Endodermal cell (in vitro differentiated cells): ENCODE measurements at regions not wholly inside any gene's neighbourhood (a gene's known extent, or its start where the extent isn't known, plus 50 kb on each side); places are given as distances from the start of the nearest gene placed in this dataset.

Source experiments
- DNase-seq: peaks from one replicate; pipeline ENCODE4 v3.0.0-alpha.2; 2017
- H3K27ac ChIP-seq: 2 replicates; pipeline ENCODE4 v1.5.1; 2013; ENCODE audit warnings: mild to moderate bottlenecking, low read depth, low read length, moderate library complexity
- H3K27me3 ChIP-seq: 2 replicates; pipeline ENCODE4 v1.6.1; 2013; ENCODE audit warnings: mild to moderate bottlenecking, low read length, moderate library complexity; ENCODE audit not compliant: insufficient read depth, control insufficient read depth, poor library complexity, severe bottlenecking
- H3K36me3 ChIP-seq: 2 replicates; pipeline ENCODE4 v1.7.0; 2013; ENCODE audit warnings: mild to moderate bottlenecking, low read length, moderate library complexity; ENCODE audit not compliant: control insufficient read depth, insufficient read depth
- H3K4me1 ChIP-seq: one replicate; pipeline ENCODE4 v1.7.0; 2013; ENCODE audit warnings: low read length; ENCODE audit not compliant: control insufficient read depth, insufficient read depth
- H3K4me3 ChIP-seq: 2 replicates; pipeline ENCODE4 v1.5.1; 2013; ENCODE audit warnings: mild to moderate bottlenecking, low read length, moderate library complexity
- H3K9ac ChIP-seq: 2 replicates; pipeline ENCODE4 v1.6.1; 2013; ENCODE audit warnings: mild to moderate bottlenecking, low read length, moderate library complexity; ENCODE audit not compliant: poor library complexity, severe bottlenecking; ENCODE audit errors: extremely low read depth
- H3K9me3 ChIP-seq: 2 replicates; pipeline ENCODE4 v1.6.1; 2013; ENCODE audit warnings: mild to moderate bottlenecking, low read length, moderate library complexity; ENCODE audit not compliant: control insufficient read depth
- H3K27ac Mint-ChIP-seq: 2 replicates; pipeline ENCODE4 v1.8.0; 2020; ENCODE audit warnings: mixed read lengths
- H3K27me3 Mint-ChIP-seq: 2 replicates; pipeline ENCODE4 v1.8.0; 2021; ENCODE audit warnings: mild to moderate bottlenecking, mixed read lengths; ENCODE audit not compliant: insufficient read depth
- H3K36me3 Mint-ChIP-seq: 2 replicates; pipeline ENCODE4 v1.8.0; 2020; ENCODE audit warnings: low read depth, mixed read lengths
- H3K4me1 Mint-ChIP-seq: 2 replicates; pipeline ENCODE4 v1.8.0; 2020; ENCODE audit warnings: mixed read lengths
- H3K4me3 Mint-ChIP-seq: 2 replicates; pipeline ENCODE4 v1.8.0; 2020; ENCODE audit warnings: mild to moderate bottlenecking, moderate library complexity, mixed read lengths
- H3K9me3 Mint-ChIP-seq: 2 replicates; pipeline ENCODE4 v1.8.0; 2020; ENCODE audit warnings: mild to moderate bottlenecking, mixed read lengths
- CTCF ChIP-seq: fragments of 200-600 bp; sonication (generic); conservative IDR thresholded peaks from 2 replicates; pipeline ENCODE4 v1.5.0; 2021; ENCODE audit warnings: antibody characterized with exemption, mild to moderate bottlenecking
- WGBS, 2 experiments: methylation state at CpG; one replicate each; pipeline versions ENCODE4 v1.1.5 to v1.1.7; 2013; ENCODE audit warnings: missing lambda C conversion rate in 2 of 2, mixed read lengths in 1 of 2; ENCODE audit not compliant: insufficient coverage in 1 of 2, insufficient read length in 1 of 2; 5-methylcytosine and 5-hydroxymethylcytosine counted together

GRCh38 chr7:130936202-130936931 is 202.4 kb upstream of the KLF14 start:
- Histone ChIP-seq H3K27me3 (no peaks in the 10 kb centered on the region), H3K36me3 (no peaks in the 10 kb centered on the region), H3K9me3 (no peaks in the 10 kb centered on the region), H3K4me1 (peaks cover 3% of the 10 kb centered on the region), H3K9ac (no peak overlapping the region), H3K27ac (no peak overlapping the region), H3K4me3 (no peak overlapping the region)
- no peak overlapping the region for H3K27ac Mint-ChIP-seq
- TF ChIP-seq CTCF: no peak
- H3K27me3 Mint-ChIP-seq: no peaks in the 10 kb centered on the region
- DNase-seq: no peak
- H3K9me3 Mint-ChIP-seq: no peaks in the 10 kb centered on the region
- no peaks in the 10 kb centered on the region for H3K36me3 Mint-ChIP-seq
- H3K4me3 Mint-ChIP-seq: no peak overlapping the region
- peaks cover 16% of the 10 kb centered on the region for H3K4me1 Mint-ChIP-seq
- WGBS, 2 experiments: 88% methylated on average over 7 of the region's 7 CpGs

- Mint-ChIP-seq H3K27me3 (no peaks in the 10 kb centered on the region), H3K27ac (no peak overlapping the region), H3K4me3 (no peak overlapping the region), H3K4me1 (peaks cover 19% of the 10 kb centered on the region), H3K36me3 (no peaks in the 10 kb centered on the region), H3K9me3 (no peaks in the 10 kb centered on the region)
- WGBS, 2 experiments: 95 to 100% methylated on average over 1 to 2 of the region's 2 CpGs
- Histone ChIP-seq H3K4me3 (no peak overlapping the region), H3K9ac (no peak overlapping the region), H3K4me1 (peaks cover 3% of the 10 kb centered on the region), H3K9me3 (no peaks in the 10 kb centered on the region), H3K27me3 (no peaks in the 10 kb centered on the region), H3K36me3 (no peaks in the 10 kb centered on the region), H3K27ac (no peak overlapping the region)
- DNase-seq: no peak
- no peak for TF ChIP-seq CTCF
These were observed 203.0 kb upstream of the KLF14 start for GRCh38 chr7:130937016-130937415.

- peaks cover 3% of the 10 kb centered on the region for H3K4me1 ChIP-seq
- no peak overlapping the region for H3K27ac ChIP-seq
- H3K27me3 ChIP-seq: no peaks in the 10 kb centered on the region
- no peak overlapping the region for H3K9ac ChIP-seq
- H3K36me3 Mint-ChIP-seq: no peaks in the 10 kb centered on the region
- no peaks in the 10 kb centered on the region for H3K27me3 Mint-ChIP-seq
- H3K4me3 ChIP-seq: no peak overlapping the region
- H3K27ac Mint-ChIP-seq: no peak overlapping the region
- 85 to 94% methylated on average over 3 of the region's 3 CpGs for WGBS, 2 experiments
- TF ChIP-seq CTCF: no peak
- H3K4me1 Mint-ChIP-seq: peaks cover 21% of the 10 kb centered on the region
- no peak overlapping the region for H3K4me3 Mint-ChIP-seq
- H3K36me3 ChIP-seq: no peaks in the 10 kb centered on the region
- no peaks in the 10 kb centered on the region for H3K9me3 Mint-ChIP-seq
- no peaks in the 10 kb centered on the region for H3K9me3 ChIP-seq
- DNase-seq: no peak
These were observed 203.8 kb upstream of the KLF14 start for GRCh38 chr7:130937830-130938229.
